ENCODE measurements at regions not wholly inside any gene's neighbourhood (a gene's known extent, or its start where the extent isn't known, plus 50 kb on each side); places are given as distances from the start of the nearest gene placed in this dataset.

- Histone ChIP-seq H3K36me3 (no peaks in the 10 kb centered on the region), H3K27ac (no peak overlapping the region), H3K27me3 (no peaks in the 10 kb centered on the region), H3K4me3 (no peak overlapping the region), H3K4me1 (no peaks in the 10 kb centered on the region), H3K9me3 (no peaks in the 10 kb centered on the region)
- TF ChIP-seq CTCF (IDR thresholded peaks at IDR 0.05) (no peak), POLR2A (IDR thresholded peaks at IDR 0.05) (no peak)
- DNase-seq = no peak
Measured at GRCh38 chr2:111710613-111711012, 173.4 kb downstream of the ANAPC1 start.

- H3K36me3 ChIP-seq = no peaks in the 10 kb centered on the region
- H3K9me3 ChIP-seq = no peaks in the 10 kb centered on the region
- TF ChIP-seq POLR2A (IDR thresholded peaks at IDR 0.05) (no peak), CTCF (IDR thresholded peaks at IDR 0.05) (no peak)
- no peak overlapping the region for H3K27ac ChIP-seq
- no peaks in the 10 kb centered on the region for H3K27me3 ChIP-seq
- no peaks in the 10 kb centered on the region for H3K4me1 ChIP-seq
- H3K4me3 ChIP-seq = no peak overlapping the region
- no peak for DNase-seq
Measured at GRCh38 chr2:111711270-111711669, 172.7 kb downstream of the ANAPC1 start.

GRCh38 chr2:111712361-111712760 is 171.6 kb downstream of the ANAPC1 start:
- no peaks in the 10 kb centered on the region for H3K4me1 ChIP-seq
- DNase-seq = no peak
- no peak for TF ChIP-seq POLR2A (IDR thresholded peaks at IDR 0.05)
- TF ChIP-seq CTCF (IDR thresholded peaks at IDR 0.05) = no peak
- H3K4me3 ChIP-seq = no peak overlapping the region
- H3K27me3 ChIP-seq = no peaks in the 10 kb centered on the region
- no peak overlapping the region for H3K27ac ChIP-seq
- no peaks in the 10 kb centered on the region for H3K36me3 ChIP-seq
- H3K9me3 ChIP-seq = no peaks in the 10 kb centered on the region

GRCh38 chr2:111712940-111713515 is 171.0 kb downstream of the ANAPC1 start:
- no peak overlapping the region for H3K4me3 ChIP-seq
- no peak for DNase-seq
- H3K4me1 ChIP-seq = no peaks in the 10 kb centered on the region
- no peaks in the 10 kb centered on the region for H3K9me3 ChIP-seq
- no peak for TF ChIP-seq CTCF (IDR thresholded peaks at IDR 0.05)
- no peak for TF ChIP-seq POLR2A (IDR thresholded peaks at IDR 0.05)
- H3K27me3 ChIP-seq = no peaks in the 10 kb centered on the region
- H3K27ac ChIP-seq = no peak overlapping the region
- H3K36me3 ChIP-seq = no peaks in the 10 kb centered on the region

- Histone ChIP-seq H3K36me3 (no peaks in the 10 kb centered on the region), H3K9me3 (no peaks in the 10 kb centered on the region), H3K4me1 (no peaks in the 10 kb centered on the region), H3K4me3 (no peak overlapping the region), H3K27ac (no peak overlapping the region), H3K27me3 (no peaks in the 10 kb centered on the region)
- no peak for TF ChIP-seq CTCF (IDR thresholded peaks at IDR 0.05)
- DNase-seq = no peak
Measured at GRCh38 chr2:111715987-111716904, 167.7 kb downstream of the ANAPC1 start.

Measured in Peyer's patch (tissue), 4 donors.